ENCODE measurements at regions not wholly inside any gene's neighbourhood (a gene's known extent, or its start where the extent isn't known, plus 50 kb on each side); places are given as distances from the start of the nearest gene placed in this dataset.
A peak's percentile ranks its signal among the peaks of the same experiment; 100 is the strongest.

DNA sequence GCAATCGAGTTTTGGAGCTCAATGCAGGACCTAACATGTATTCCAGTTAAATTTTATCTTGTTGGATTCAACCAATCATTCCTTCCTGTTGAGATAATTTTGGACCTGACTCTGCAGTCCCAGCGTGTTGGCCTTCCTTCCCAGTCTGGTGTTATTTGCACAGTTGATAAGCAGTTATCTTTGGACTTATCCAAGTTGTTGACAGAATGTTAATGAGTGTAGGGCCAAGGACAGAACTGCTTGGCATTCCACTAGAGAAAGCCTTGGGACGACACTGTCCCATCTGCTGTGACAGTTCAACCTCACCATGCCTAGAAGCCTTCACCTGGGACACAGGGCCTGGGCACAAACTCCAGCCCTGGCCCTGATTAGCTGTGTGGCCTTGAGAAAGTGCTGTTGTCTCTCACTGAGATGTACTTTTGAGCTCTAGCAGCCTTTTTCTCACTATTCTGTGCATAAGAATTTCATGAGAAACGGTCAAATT, 104.1 kb upstream of the SLC25A33 start:
- ChIA-PET CTCF (interaction anchor here (0.6 to 1.1 kb wide), 3 partner anchors 20 to 197 kb away, joined by 3 to 6 read pairs (median 3); no protein-coding TSS in a partner anchor), POLR2A (ENCODE audit: low non-redundant PET) (no interaction called here)
- TF ChIP-seq, protein P1, sequence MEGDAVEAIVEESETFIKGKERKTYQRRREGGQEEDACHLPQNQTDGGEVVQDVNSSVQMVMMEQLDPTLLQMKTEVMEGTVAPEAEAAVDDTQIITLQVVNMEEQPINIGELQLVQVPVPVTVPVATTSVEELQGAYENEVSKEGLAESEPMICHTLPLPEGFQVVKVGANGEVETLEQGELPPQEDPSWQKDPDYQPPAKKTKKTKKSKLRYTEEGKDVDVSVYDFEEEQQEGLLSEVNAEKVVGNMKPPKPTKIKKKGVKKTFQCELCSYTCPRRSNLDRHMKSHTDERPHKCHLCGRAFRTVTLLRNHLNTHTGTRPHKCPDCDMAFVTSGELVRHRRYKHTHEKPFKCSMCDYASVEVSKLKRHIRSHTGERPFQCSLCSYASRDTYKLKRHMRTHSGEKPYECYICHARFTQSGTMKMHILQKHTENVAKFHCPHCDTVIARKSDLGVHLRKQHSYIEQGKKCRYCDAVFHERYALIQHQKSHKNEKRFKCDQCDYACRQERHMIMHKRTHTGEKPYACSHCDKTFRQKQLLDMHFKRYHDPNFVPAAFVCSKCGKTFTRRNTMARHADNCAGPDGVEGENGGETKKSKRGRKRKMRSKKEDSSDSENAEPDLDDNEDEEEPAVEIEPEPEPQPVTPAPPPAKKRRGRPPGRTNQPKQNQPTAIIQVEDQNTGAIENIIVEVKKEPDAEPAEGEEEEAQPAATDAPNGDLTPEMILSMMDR (conservative IDR thresholded peaks at IDR 0.05; ENCODE audit: low read depth) = no peak
- H3K27ac ChIP-seq = no peak overlapping the region
- DNase-seq (ENCODE audit: low spot score) = no peak

DNA sequence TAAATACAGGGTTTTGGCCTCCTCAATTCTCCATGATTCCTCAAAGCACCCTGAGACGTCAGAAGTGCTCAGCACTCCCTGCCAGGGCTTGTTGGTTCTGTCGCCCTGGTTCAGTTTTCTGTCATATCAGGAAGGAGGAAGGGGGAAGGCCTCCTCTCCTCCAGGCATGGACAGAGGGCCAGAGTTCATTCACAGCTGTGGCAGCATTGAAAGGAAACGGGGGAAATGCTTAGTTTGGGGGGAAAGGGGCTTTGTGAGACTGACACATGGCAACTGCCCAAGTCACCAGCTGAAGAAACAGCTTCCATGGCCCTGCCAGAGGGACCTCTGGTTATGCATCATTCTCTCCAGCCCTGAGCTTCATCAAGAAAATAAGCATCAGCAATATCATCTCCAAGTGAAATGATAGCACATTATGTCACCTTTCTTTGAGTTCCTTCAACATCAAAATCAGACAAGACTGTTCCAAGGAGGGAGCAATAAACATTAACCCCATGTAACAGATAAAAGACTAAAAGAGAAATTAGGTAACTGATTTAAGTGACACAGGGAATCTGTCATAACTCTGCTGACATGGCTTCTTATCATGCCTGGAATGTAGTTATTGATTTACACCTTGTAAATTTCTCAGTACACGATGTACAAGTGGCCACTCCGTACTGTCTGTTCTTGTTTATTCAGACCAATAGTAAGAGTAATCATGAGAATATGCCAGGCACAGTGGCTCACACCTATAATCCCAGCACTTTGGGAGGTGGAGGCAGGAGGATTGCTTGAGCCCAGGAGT, 103.2 kb upstream of the SLC25A33 start:
- CTCF ChIA-PET = interaction anchor here (1.1 kb wide), 1 partner anchor 19 kb away, joined by 6 read pairs; no protein-coding TSS in a partner anchor
- POLR2A ChIA-PET (ENCODE audit: low non-redundant PET) = interaction anchor here (0.5 kb wide), 1 partner anchor 146 kb away, joined by 3 read pairs; no protein-coding TSS in a partner anchor

DNA sequence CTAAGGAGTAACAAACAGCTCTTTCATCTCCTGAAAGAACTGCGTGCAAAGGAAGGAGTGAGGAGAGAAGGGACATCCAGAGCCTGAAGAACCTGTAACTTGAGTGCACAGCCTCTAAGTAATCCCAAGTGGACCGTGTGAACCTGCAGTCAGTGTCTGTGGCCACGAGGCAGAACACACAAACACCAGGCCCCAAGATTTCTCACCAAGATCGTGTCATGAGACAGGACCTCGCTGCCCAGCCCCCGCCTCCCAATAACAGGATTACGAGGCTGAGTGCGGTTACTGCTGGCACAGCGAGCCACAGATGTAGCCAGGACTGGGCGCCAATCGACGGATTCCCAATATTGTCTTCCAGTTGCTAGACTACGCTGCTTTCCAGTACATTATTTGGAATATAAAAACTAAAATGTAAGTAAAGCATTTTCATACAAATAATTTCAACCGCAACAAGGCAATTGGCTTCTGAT, 101.3 kb upstream of the SLC25A33 start:
- POLR2A ChIA-PET (ENCODE audit: low non-redundant PET) = no interaction called here
- H3K27ac ChIP-seq = peak overlapping the region; percentile 58; the same call in 1 of the 2 replicates
- TF ChIP-seq, protein P1 (conservative IDR thresholded peaks at IDR 0.05; ENCODE audit: low read depth) = no peak
- DNase-seq (ENCODE audit: low spot score) = no peak
- CTCF ChIA-PET = no interaction called here

More for the DNA sequence above, 103.2 kb upstream of the SLC25A33 start:
- no peak for DNase-seq (ENCODE audit: low spot score)
- TF ChIP-seq, protein P1 (conservative IDR thresholded peaks at IDR 0.05; ENCODE audit: low read depth) = no peak
- no peak overlapping the region for H3K27ac ChIP-seq

DNA sequence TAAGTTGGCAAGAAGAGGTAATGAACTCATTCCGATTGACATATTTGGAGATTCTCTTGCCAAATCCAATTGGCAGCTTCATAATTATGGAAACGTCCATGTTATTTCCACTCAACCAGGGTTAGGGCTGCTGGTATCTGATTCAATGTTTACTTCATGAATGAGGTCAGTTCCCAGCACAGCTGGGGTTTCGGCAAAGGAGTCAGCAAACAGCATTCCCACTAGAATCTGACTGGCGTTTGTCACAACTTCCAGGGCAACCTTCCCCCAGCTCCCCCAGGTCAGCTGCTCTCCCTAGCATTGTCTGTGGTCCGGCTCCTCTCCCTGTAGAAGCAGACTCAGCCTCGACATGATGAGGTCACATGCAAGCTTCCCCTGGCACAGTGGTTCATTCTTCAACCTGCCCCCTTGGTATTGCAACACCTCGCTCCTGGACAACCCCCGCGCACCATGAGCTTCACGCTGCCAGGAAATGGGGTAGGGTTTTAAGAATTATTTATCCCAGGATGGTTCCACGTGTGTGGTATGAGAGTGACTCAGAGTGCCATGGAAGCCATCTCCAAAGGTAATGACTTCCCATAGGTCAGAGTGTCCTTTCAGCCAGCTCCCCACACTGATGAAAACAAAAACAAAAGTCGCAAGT, 100.7 kb upstream of the SLC25A33 start:
- DNase-seq (ENCODE audit: low spot score) = peak; percentile 24
- POLR2A ChIA-PET (ENCODE audit: low non-redundant PET) = interaction anchor here (0.6 kb wide), 1 partner anchor 205 kb away, joined by 4 read pairs; no protein-coding TSS in a partner anchor
- CTCF ChIA-PET = no interaction called here
- peak overlapping the region; percentile 58 for H3K27ac ChIP-seq
- TF ChIP-seq, protein P1 (conservative IDR thresholded peaks at IDR 0.05; ENCODE audit: low read depth) = no peak

DNA sequence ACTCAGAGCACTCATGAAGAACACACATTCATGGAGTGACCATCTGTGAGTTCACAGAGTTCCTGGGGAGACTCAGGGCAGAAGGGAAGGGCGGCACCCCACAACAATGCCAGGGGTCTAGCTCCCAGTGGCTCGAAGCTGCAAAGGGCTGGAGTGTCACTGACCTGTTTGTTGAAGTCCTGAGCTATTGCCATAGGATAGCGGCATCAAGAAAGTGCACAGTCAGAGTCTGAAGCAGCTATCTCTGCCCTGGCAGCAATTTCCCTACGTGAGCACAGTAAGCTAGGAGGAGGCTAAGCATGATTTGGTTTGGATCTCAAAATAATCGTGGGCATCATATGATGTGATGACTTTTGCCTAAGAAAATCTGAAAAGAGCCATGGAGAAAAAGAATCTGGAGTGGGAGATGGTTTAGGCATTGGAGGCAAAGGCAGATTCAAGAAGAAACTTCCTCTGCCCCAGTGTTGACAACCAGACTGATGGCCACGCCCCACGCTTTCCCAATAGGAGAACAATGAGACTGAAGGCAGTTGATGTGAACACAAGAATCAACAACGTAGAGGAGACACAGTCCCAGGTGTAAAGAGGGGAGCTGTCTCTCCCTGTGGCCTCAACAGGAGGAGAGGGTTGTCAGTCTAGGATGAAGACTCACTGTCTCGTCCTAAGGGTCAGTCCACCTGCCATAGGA, 100.0 kb upstream of the SLC25A33 start:
- CTCF ChIA-PET = interaction anchor here (0.5 kb wide), 1 partner anchor 292 kb away, joined by 3 read pairs; no protein-coding TSS in a partner anchor
- no peak for DNase-seq (ENCODE audit: low spot score)
- POLR2A ChIA-PET (ENCODE audit: low non-redundant PET) = interaction anchor here (0.6 kb wide), 1 partner anchor 205 kb away, joined by 4 read pairs; no protein-coding TSS in a partner anchor
- TF ChIP-seq, protein P1 (conservative IDR thresholded peaks at IDR 0.05; ENCODE audit: low read depth) = no peak
- peak overlapping the region; percentile 58 for H3K27ac ChIP-seq

DNA sequence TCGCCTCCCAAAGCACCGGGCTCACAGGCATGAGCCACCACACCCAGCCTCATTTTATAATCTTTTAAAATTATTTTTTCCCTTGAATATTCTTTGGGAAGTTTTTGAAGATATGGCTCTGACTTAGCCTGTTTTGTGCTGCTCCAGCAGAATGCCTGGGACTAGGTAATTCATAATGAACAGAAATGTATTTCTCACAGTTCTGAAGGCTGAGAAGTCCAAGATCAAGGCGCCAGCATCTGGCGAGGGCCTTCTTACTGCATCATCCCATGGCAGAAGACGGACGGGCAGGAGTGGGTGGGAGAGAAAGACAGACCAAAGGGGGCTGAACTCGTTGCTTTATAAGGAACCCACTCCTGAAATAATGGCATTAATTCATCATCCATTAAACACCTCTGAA, 99.0 kb upstream of the SLC25A33 start:
- no peak for DNase-seq (ENCODE audit: low spot score)
- peak overlapping the region; percentile 7; the same call in 1 of the 2 replicates for H3K27ac ChIP-seq
- TF ChIP-seq, protein P1 (conservative IDR thresholded peaks at IDR 0.05; ENCODE audit: low read depth) = no peak
- CTCF ChIA-PET = interaction anchor here (1.1 to 1.2 kb wide), 2 partner anchors 15 to 51 kb away, joined by 3 to 4 read pairs; no protein-coding TSS in a partner anchor
- POLR2A ChIA-PET (ENCODE audit: low non-redundant PET) = no interaction called here

All from RWPE1 (cell line).